Nephron progenitor cell (in vitro differentiated cells): ENCODE measurements at regions not wholly inside any gene's neighbourhood (a gene's known extent, or its start where the extent isn't known, plus 50 kb on each side); places are given as distances from the start of the nearest gene placed in this dataset.
A peak's percentile ranks its signal among the peaks of the same experiment; 100 is the strongest.

ENCODE experiments used
- DNase-seq: peaks from one replicate; pipeline ENCODE4 v3.0.0; 2021
- H3K27ac Mint-ChIP-seq: 2 replicates; pipeline ENCODE4 v1.8.0; 2021; ENCODE audit warnings: mild to moderate bottlenecking, moderate library complexity, mixed read lengths
- H3K27me3 Mint-ChIP-seq: 2 replicates; pipeline ENCODE4 v1.8.0; 2021; ENCODE audit warnings: mild to moderate bottlenecking, low read depth, mixed read lengths; ENCODE audit not compliant: poor library complexity
- H3K36me3 Mint-ChIP-seq: 2 replicates; pipeline ENCODE4 v1.8.0; 2021; ENCODE audit warnings: low read depth, mixed read lengths
- H3K4me1 Mint-ChIP-seq: 2 replicates; pipeline ENCODE4 v1.8.0; 2021; ENCODE audit warnings: mixed read lengths
- H3K4me3 Mint-ChIP-seq: 2 replicates; pipeline ENCODE4 v1.8.0; 2021; ENCODE audit warnings: mild to moderate bottlenecking, moderate library complexity, mixed read lengths
- H3K9me3 Mint-ChIP-seq: 2 replicates; pipeline ENCODE4 v1.8.0; 2021; ENCODE audit warnings: mild to moderate bottlenecking, moderate library complexity, mixed read lengths
- TF ChIP-seq, protein P1 (sequence below): fragments of 200-600 bp; sonication (generic); IDR thresholded peaks from 2 replicates; pipeline ENCODE4 v1.5.0; 2021; ENCODE audit warnings: antibody characterized with exemption

- no peaks in the 10 kb centered on the region for H3K4me1 Mint-ChIP-seq
- no peak for DNase-seq
- no peaks in the 10 kb centered on the region for H3K27me3 Mint-ChIP-seq
- no peaks in the 10 kb centered on the region for H3K36me3 Mint-ChIP-seq
- no peak overlapping the region for H3K27ac Mint-ChIP-seq
- H3K9me3 Mint-ChIP-seq: no peaks in the 10 kb centered on the region
- TF ChIP-seq, protein P1, sequence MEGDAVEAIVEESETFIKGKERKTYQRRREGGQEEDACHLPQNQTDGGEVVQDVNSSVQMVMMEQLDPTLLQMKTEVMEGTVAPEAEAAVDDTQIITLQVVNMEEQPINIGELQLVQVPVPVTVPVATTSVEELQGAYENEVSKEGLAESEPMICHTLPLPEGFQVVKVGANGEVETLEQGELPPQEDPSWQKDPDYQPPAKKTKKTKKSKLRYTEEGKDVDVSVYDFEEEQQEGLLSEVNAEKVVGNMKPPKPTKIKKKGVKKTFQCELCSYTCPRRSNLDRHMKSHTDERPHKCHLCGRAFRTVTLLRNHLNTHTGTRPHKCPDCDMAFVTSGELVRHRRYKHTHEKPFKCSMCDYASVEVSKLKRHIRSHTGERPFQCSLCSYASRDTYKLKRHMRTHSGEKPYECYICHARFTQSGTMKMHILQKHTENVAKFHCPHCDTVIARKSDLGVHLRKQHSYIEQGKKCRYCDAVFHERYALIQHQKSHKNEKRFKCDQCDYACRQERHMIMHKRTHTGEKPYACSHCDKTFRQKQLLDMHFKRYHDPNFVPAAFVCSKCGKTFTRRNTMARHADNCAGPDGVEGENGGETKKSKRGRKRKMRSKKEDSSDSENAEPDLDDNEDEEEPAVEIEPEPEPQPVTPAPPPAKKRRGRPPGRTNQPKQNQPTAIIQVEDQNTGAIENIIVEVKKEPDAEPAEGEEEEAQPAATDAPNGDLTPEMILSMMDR: no peak
- H3K4me3 Mint-ChIP-seq: no peak overlapping the region
These were observed 985.1 kb downstream of the SORCS1 start for GRCh38 chr10:106179430-106179829.

DNA sequence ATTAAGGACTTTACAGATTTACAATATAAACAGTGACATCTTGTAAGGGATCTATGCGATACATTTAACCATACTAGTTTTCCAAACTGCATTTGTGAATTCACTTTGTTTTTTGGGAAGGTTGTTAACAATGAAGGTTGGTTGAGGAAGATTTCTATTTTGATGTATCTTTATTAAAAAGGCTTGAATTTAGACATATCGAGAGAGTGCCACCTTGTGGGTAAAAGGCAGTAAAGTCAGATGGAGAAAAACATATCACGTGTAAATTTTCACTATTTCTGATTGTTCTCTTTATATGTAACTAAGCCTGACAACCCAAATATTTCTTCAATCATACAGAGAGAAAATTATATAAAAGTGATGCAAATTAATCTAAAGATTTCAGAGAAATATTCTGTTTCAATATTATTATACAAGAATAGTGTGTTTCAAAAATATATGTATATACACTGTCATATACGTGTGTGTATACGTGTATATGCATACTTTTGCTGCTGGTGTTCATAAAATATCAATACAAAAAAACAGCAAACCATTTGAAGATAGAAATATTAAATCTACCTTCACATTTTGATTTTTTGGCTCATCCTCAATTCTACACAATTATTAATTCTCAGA lies 988.6 kb downstream of the SORCS1 start:
- TF ChIP-seq, protein P1: peak; percentile 53
- Mint-ChIP-seq H3K4me1 (no peaks in the 10 kb centered on the region), H3K36me3 (no peaks in the 10 kb centered on the region), H3K27me3 (no peaks in the 10 kb centered on the region), H3K9me3 (no peaks in the 10 kb centered on the region), H3K27ac (no peak overlapping the region), H3K4me3 (no peak overlapping the region)
- no peak for DNase-seq

DNA sequence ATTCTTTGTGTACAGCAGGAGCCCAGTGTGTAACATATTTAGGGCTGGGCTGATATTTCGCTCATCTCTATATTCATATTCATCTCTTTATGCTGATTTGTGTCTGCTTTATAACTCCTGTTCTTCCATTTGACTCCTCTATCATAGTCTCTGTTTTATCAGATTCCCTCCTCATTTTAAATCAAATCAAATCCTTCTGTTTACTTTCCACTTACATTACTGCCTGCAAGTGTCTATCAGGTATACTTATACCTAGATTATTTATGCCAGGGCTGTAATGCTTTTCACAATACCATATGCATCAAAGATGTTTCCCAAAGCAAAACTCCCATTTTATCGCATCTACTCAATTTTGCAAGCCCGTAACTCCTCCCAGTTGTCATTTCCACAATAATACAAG lies 990.7 kb downstream of the SORCS1 start:
- no peaks in the 10 kb centered on the region for H3K27me3 Mint-ChIP-seq
- H3K4me3 Mint-ChIP-seq: no peak overlapping the region
- H3K27ac Mint-ChIP-seq: no peak overlapping the region

GRCh38 chr10:106169241-106169640 lies 995.3 kb downstream of the SORCS1 start:
- Mint-ChIP-seq H3K36me3 (no peaks in the 10 kb centered on the region), H3K27ac (no peak overlapping the region), H3K27me3 (no peaks in the 10 kb centered on the region), H3K4me3 (no peak overlapping the region), H3K9me3 (no peaks in the 10 kb centered on the region), H3K4me1 (no peaks in the 10 kb centered on the region)
- DNase-seq: no peak
- TF ChIP-seq, protein P1: no peak

More for the DNA sequence above, 990.7 kb downstream of the SORCS1 start:
- TF ChIP-seq, protein P1: no peak
- Mint-ChIP-seq H3K36me3 (no peaks in the 10 kb centered on the region), H3K9me3 (no peaks in the 10 kb centered on the region), H3K4me1 (no peaks in the 10 kb centered on the region)
- DNase-seq: no peak

DNA sequence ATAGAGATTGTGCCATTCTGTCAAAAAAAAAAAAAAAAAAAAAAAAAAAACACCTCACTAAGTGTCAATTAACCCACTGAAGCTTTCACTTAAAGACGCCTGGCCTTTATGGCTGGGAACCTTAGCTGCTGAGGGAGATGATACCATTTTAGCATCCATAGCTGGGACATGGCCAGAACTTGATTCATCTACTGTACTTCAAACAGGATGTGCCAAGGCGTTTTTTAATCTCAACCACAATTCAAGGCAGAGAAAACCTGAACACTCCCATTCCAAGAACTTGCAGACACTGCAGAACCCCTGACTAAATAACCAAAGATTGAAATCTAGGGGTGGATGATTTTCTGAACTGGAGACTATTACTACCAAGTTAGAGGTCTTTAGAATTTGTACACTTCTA lies 996.6 kb downstream of the SORCS1 start:
- H3K4me3 Mint-ChIP-seq: no peak overlapping the region
- DNase-seq: no peak
- TF ChIP-seq, protein P1: no peak
- no peaks in the 10 kb centered on the region for H3K36me3 Mint-ChIP-seq
- peaks cover 6% of the 10 kb centered on the region for H3K9me3 Mint-ChIP-seq
- H3K27ac Mint-ChIP-seq: no peak overlapping the region
- no peaks in the 10 kb centered on the region for H3K4me1 Mint-ChIP-seq
- no peaks in the 10 kb centered on the region for H3K27me3 Mint-ChIP-seq

GRCh38 chr10:106158241-106158640 lies 1006.3 kb downstream of the SORCS1 start:
- DNase-seq: no peak
- peaks cover 8% of the 10 kb centered on the region for H3K27me3 Mint-ChIP-seq
- peaks cover 9% of the 10 kb centered on the region for H3K9me3 Mint-ChIP-seq
- H3K4me1 Mint-ChIP-seq: no peaks in the 10 kb centered on the region
- no peak overlapping the region for H3K27ac Mint-ChIP-seq
- no peak overlapping the region for H3K4me3 Mint-ChIP-seq
- TF ChIP-seq, protein P1: no peak
- H3K36me3 Mint-ChIP-seq: no peaks in the 10 kb centered on the region
